ENCODE measurements at regions not wholly inside any gene's neighbourhood (a gene's known extent, or its start where the extent isn't known, plus 50 kb on each side); places are given as distances from the start of the nearest gene placed in this dataset.

GRCh38 chr3:139839659-139840058, 95.3 kb upstream of the CLSTN2 start:
- no peak for TF ChIP-seq ZNF138 (CRISPR knock-in tag; IDR thresholded peaks at IDR 0.05; ENCODE audit: low read depth)
- TF ChIP-seq, protein P1, sequence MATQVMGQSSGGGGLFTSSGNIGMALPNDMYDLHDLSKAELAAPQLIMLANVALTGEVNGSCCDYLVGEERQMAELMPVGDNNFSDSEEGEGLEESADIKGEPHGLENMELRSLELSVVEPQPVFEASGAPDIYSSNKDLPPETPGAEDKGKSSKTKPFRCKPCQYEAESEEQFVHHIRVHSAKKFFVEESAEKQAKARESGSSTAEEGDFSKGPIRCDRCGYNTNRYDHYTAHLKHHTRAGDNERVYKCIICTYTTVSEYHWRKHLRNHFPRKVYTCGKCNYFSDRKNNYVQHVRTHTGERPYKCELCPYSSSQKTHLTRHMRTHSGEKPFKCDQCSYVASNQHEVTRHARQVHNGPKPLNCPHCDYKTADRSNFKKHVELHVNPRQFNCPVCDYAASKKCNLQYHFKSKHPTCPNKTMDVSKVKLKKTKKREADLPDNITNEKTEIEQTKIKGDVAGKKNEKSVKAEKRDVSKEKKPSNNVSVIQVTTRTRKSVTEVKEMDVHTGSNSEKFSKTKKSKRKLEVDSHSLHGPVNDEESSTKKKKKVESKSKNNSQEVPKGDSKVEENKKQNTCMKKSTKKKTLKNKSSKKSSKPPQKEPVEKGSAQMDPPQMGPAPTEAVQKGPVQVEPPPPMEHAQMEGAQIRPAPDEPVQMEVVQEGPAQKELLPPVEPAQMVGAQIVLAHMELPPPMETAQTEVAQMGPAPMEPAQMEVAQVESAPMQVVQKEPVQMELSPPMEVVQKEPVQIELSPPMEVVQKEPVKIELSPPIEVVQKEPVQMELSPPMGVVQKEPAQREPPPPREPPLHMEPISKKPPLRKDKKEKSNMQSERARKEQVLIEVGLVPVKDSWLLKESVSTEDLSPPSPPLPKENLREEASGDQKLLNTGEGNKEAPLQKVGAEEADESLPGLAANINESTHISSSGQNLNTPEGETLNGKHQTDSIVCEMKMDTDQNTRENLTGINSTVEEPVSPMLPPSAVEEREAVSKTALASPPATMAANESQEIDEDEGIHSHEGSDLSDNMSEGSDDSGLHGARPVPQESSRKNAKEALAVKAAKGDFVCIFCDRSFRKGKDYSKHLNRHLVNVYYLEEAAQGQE (IDR thresholded peaks at IDR 0.05; ENCODE audit: borderline replicate concordance in 1 of 2, low read depth in 1 of 2, low read length in 2 of 2) = no peak
- TF ChIP-seq RXRA (CRISPR knock-in tag; IDR thresholded peaks at IDR 0.05) = no peak
- TF ChIP-seq, protein P2, sequence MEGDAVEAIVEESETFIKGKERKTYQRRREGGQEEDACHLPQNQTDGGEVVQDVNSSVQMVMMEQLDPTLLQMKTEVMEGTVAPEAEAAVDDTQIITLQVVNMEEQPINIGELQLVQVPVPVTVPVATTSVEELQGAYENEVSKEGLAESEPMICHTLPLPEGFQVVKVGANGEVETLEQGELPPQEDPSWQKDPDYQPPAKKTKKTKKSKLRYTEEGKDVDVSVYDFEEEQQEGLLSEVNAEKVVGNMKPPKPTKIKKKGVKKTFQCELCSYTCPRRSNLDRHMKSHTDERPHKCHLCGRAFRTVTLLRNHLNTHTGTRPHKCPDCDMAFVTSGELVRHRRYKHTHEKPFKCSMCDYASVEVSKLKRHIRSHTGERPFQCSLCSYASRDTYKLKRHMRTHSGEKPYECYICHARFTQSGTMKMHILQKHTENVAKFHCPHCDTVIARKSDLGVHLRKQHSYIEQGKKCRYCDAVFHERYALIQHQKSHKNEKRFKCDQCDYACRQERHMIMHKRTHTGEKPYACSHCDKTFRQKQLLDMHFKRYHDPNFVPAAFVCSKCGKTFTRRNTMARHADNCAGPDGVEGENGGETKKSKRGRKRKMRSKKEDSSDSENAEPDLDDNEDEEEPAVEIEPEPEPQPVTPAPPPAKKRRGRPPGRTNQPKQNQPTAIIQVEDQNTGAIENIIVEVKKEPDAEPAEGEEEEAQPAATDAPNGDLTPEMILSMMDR (CRISPR knock-in tag; IDR thresholded peaks at IDR 0.05) = no peak
- TF ChIP-seq POLR2AphosphoS5 (IDR thresholded peaks at IDR 0.05; ENCODE audit: low read depth, low read length) = no peak
- no peak for TF ChIP-seq ZNF816 (CRISPR knock-in tag; IDR thresholded peaks at IDR 0.05; ENCODE audit: borderline replicate concordance)
- no peak for TF ChIP-seq IRX3 (CRISPR knock-in tag; IDR thresholded peaks at IDR 0.05; ENCODE audit: borderline replicate concordance, low read depth)
- no peak for TF ChIP-seq SPEN (CRISPR knock-in tag; IDR thresholded peaks at IDR 0.05; ENCODE audit: low read depth)
- no peak for TF ChIP-seq POLR2A (IDR thresholded peaks at IDR 0.05; ENCODE audit: insufficient read depth in 1 of 2, low read depth in 2 of 2, low read length in 2 of 2)
